ENCODE measurements at regions not wholly inside any gene's neighbourhood (a gene's known extent, or its start where the extent isn't known, plus 50 kb on each side); places are given as distances from the start of the nearest gene placed in this dataset.

DNA sequence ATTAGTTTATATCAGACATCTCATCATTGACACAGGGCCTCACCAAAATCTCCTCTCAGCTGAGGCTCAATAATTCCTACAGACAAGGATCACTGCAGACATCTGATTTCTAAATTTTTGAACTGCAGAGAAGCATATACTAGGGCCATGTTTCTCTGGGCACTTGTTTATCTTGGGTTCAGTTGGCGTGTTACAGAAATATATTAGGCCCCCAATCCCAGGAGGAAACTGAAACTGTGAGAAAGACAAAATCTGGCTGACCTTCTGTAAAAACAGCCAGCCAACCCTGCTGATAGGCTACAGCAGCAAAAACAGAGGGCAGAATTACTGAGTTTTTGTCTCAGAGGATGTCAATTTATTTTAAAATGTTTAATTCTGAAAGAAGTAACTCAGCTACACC lies 634.6 kb downstream of the ETNK1 start:
- TF ChIP-seq, protein P1, sequence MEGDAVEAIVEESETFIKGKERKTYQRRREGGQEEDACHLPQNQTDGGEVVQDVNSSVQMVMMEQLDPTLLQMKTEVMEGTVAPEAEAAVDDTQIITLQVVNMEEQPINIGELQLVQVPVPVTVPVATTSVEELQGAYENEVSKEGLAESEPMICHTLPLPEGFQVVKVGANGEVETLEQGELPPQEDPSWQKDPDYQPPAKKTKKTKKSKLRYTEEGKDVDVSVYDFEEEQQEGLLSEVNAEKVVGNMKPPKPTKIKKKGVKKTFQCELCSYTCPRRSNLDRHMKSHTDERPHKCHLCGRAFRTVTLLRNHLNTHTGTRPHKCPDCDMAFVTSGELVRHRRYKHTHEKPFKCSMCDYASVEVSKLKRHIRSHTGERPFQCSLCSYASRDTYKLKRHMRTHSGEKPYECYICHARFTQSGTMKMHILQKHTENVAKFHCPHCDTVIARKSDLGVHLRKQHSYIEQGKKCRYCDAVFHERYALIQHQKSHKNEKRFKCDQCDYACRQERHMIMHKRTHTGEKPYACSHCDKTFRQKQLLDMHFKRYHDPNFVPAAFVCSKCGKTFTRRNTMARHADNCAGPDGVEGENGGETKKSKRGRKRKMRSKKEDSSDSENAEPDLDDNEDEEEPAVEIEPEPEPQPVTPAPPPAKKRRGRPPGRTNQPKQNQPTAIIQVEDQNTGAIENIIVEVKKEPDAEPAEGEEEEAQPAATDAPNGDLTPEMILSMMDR (optimal IDR thresholded peaks at IDR 0.05 in 1 of 3, IDR thresholded peaks at IDR 0.05 in 1 of 3, conservative IDR thresholded peaks at IDR 0.05 in 1 of 3; ENCODE audit: extremely low read depth in 1 of 3, insufficient read depth in 2 of 3, low read length in 3 of 3): no peak
- TF ChIP-seq EZH2 (IDR thresholded peaks at IDR 0.05; ENCODE audit: low read length): no peak

Data from keratinocyte (primary cell).